Left colon (tissue), 2 donors: ENCODE measurements at regions not wholly inside any gene's neighbourhood (a gene's known extent, or its start where the extent isn't known, plus 50 kb on each side); places are given as distances from the start of the nearest gene placed in this dataset.

Source experiments
- ATAC-seq: fragments of 200-7000 bp; cut with Tn5 transposase; one replicate; pipeline ENCODE4 v1.9.1; 2020; ENCODE audit warnings: mild to moderate bottlenecking, moderate library complexity
- DNase-seq, 2 donors: peaks; one replicate each; pipeline ENCODE4 v3.0.0-alpha.2; 2020
- intact Hi-C, 2 donors: fragments of 100-400 bp; cut with DNase I in 1 of 2; cut with micrococcal nuclease in 1 of 2; formaldehyde crosslinking; loops; one replicate each; pipeline versions ENCODE4 v1.11.2 to v1.14.0; 2022; cut with DNase I, micrococcal nuclease
- donor health status: DM: no; HTN: no; CAD: no.
- donor health status: DM: yes; HTN: yes; CAD: no.

DNA sequence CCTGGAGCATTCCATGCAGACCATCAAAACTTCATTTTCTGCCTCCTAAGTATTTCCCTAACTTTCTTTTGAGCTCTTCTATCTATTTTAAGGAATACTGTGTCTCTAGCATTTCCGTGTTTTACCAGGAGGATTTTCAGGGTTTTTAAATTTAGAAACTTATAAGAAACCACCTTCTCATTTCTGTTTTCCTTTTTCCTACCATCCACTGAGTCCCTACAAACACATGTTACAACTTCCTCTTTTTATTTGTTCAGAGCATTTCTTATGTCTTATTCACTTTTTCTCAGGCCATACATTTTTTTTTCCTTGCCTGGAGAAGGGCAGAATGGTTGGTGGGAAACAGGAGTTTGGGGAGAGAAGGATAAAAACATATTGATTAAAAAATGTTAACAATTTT, 130.0 kb upstream of the BMP5 start:
- intact Hi-C loops = no loop called here
- ATAC-seq (no peak), DNase-seq (no peak)

DNA sequence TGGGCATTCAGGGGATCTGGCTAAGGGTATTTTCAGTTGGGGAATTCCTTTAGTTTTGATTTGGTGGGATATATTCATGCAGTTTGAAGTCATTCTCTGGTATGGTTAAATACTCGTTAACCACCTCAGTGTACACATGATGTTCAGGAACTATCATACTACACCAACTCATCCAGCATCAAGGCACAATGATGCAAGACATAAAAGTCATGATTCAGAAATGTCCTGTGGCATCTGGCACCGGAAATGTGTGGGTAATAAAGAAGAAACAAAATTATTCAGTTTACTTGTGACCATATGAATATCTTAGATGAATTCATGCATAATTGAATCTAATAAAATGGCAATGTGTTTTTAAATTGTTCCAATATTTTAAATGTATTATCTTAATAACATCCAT, 129.0 kb upstream of the BMP5 start:
- intact Hi-C loops = no loop called here
- DNase-seq (no peak), ATAC-seq (no peak)

DNA sequence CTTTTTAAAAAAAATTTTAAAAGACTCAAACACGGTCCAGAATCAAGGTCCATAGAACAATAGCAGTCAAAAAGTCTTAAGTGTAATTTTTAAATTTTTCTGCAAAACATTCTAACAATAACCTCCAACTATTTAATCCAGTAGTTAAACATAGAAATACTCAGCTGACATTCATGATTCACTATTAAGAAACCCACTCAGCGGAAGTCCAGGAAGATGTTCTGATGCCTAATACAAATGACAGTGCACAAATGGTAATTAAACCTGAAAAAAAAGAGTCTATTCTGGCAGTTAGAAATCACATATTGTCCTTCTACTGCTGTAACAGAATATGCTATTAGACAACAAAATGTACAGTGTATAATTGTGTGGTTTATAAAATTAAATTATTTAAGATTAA, 128.2 kb upstream of the BMP5 start:
- intact Hi-C loops = no loop called here
- ATAC-seq = no peak
- DNase-seq = no peak

DNA sequence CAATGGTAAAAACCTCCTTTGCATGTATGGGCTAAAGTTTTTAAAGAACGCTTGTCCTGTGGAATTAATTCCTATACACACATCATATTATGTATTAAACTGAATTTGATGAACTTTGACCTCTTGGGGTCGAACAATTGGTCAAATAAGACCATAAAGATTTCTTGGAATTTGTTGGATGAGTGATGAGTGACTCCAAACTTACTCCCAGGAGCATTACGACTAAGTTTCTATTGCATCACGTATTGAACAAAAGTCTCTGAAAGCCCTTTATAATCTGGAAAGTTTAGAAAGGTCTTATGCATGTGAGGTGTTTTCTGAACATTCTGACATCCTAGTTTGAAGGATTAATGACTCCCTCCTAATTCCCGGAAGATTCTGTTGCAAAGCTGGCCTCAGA, 126.9 kb upstream of the BMP5 start:
- DNase-seq = no peak
- intact Hi-C loops = no loop called here
- no peak for ATAC-seq

DNA sequence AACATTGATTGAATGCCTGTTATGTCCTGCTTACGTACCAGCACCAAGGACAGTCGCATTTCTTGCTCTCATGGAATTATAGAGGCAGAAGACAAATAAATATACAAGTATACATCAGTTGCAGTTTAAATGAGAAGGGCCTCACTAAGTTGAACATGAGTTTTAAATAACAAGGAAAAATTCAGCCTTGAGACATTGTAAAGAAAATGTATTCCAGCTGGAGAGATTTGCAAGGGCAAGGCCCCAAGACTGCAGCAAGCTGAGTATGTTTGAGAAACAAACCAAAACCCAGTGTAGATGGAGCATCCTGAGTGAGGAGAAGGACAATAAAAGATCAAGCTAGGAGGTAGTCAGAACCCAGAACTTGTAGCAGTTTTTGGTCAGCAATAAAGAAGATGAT, 123.2 kb upstream of the BMP5 start:
- no peak for DNase-seq
- no peak for ATAC-seq
- intact Hi-C loops = no loop called here

DNA sequence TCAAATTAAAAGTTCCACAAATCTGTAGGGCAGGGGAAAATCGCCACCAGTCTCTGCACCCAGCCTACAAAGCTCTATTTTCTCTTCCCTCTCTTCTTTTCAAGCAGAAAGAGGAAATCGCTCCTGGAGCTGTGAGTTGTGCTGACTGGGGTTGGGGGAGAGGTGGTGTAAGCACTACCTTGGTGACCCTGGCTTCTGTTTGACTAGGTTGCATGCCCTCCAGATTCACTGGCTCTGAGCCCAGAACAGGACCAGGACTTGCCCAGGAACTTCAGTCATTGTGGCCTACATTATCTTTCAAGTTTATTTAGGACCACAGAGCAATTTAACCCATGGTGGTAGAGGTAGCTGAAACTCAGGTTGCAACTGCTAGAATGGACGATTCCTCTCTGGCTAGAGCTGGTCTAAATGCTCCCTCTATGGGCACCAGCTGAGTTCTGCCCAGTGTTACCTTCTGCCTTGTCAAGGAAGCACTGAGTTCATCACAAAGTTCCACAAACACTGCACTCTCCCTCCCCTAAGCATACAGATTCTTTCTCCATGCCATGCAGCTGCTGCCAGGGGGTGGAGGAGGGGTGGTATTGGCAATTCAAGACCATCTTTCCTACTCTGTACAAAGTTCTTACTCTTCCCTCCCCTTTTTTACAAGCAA, 122.0 kb upstream of the BMP5 start:
- intact Hi-C loops = no loop called here

DNA sequence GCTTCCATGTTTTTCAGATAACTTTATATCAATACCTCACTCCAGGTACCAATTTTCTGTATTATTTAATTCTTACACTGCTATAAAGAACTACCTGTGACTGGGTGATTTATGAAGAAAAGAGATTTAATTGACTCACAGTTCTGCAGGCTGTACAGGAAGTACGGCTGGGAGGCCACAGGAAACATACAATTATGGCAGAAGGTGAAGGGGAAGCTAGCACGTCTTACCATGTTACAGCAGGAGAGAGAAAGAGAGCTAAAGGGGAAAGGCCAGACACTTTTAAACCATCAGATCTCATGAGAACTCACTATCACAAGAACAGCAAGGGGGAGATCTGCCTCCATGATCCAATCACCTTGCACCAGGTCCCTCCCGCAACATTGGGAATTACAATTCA, 119.1 kb upstream of the BMP5 start:
- intact Hi-C loops = no loop called here
- no peak for DNase-seq
- ATAC-seq = no peak

More for the DNA sequence above, 122.0 kb upstream of the BMP5 start:
- ATAC-seq = no peak
- no peak for DNase-seq

DNA sequence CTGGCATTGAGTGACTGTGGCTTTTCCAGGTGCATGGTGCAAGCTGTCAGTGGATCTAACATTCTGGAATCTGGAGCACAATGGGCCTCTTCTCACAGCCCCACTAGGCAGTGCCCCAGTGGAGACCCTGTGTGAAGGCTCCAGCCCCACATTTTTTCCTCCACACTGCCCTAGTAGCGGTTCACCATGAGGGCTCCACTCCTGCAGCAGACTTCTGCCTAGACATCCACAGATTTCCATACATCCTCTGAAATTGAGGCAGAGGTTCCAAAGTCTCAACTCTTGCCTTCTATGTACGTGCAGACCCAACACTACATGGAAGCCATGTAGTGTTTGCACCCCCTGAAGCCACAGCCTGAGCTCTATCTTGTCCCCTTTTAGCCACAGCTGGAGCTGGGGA, 118.0 kb upstream of the BMP5 start:
- DNase-seq (no peak), ATAC-seq (no peak)
- intact Hi-C loops = no loop called here

DNA sequence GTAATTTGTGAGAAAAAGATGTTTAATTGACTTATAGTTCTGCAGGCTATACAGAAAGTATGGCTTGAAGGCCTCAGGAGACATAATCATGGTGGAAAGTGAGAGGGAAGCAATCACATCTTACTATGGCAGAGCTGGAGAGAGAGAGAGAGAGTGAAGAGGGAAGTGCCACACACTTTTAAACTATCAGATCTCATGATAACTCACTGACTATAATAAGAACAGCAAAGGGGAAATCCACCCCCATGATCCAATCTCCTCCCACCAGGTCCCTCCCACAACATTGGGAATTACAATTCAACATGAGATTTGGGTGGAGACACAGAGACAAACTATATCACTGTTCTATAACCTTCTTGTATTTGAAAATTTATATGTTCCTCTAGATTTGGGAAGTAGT, 117.2 kb upstream of the BMP5 start:
- intact Hi-C loops = no loop called here
- ATAC-seq (no peak), DNase-seq (no peak)

DNA sequence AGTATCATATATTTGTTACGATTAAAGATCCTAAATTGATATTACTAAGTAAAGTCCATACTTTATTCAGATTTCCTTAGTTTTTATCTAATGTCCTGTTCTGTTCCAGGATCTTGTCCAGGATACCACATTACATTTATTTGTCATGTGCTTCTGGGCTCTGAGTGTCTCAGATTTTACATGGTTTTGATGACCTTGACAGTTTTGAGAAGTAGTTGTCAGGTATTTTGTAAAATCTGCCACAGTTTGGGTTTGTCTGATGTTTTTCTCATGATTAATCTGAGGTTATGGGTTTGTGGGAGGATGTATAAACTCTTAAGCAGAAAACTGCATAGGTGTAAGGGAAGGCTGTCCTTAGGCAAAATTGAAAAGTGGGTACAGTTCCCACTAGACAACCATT, 109.9 kb upstream of the BMP5 start:
- intact Hi-C loops = loop anchor here in 1 of 2 donors (2.0 kb wide), 1 partner anchor 309 kb away; no protein-coding TSS in a partner anchor
- no peak for DNase-seq
- ATAC-seq = no peak

DNA sequence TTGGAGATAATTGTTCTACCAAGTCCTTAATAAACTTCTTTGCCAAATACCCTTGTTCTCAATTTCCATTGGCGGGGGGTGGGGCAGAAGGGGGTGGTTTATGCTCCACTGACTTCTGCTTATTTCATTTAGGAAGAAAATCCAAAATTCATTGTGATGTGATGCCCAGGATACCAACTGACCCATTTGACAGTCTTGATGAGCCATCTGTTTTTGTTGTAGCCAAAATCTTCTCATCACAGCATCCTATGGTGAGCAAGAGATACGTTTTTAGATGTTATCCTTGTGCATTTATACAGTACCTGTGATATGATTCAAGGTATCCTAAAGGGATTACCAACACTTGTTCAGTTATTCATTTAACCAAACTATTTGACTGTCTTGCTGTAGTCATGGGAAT, 108.5 kb upstream of the BMP5 start:
- ATAC-seq = no peak
- DNase-seq = no peak
- intact Hi-C loops = loop anchor here in 1 of 2 donors (2.0 kb wide), 1 partner anchor 311 kb away; no protein-coding TSS in a partner anchor

DNA sequence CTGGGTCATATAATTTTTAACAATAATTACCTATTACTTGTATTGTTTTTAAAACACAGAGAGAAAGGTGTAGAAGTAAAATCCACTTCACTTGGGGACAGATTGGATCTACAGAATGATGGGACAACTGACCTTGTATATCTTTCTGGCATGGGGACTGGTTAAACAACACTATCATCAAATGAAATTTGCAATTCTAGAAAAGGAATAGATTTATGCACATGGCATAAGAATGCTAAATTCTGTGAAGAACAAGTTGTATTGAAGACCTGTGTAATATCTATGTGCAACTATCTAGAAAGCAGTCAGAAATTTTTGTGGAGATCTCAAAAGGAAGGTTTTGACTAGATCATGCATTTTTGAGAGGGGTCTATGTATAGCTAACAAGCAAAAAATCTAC, 106.3 kb upstream of the BMP5 start:
- intact Hi-C loops = no loop called here
- ATAC-seq = no peak
- no peak for DNase-seq

DNA sequence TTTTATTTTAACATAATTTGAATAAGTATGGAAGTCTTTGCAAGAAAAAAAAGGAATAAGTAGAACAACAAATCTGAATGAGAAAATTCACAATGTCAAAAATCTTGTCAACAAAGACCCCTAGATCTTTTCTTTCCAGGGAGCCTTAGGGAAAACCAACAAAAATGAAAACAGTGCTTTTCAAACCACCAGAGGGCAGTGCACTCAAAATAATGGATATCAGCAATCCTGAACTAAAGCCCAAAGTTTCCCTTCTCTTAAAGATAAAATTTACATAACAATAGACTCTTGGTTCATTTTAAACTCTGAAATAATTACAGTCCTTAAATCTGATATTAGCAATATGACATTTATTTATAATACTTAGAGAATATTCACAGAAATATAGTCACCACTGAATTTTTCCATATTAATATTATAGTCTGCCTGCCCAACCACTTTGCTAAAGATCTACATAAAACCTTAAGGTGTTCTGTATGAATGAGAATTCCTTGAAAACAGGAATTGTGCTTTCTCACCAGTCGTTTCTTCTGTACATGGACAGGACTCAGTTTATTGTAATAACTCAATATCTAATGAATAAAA, 105.3 kb upstream of the BMP5 start:
- no peak for DNase-seq
- ATAC-seq = no peak
- intact Hi-C loops = no loop called here

DNA sequence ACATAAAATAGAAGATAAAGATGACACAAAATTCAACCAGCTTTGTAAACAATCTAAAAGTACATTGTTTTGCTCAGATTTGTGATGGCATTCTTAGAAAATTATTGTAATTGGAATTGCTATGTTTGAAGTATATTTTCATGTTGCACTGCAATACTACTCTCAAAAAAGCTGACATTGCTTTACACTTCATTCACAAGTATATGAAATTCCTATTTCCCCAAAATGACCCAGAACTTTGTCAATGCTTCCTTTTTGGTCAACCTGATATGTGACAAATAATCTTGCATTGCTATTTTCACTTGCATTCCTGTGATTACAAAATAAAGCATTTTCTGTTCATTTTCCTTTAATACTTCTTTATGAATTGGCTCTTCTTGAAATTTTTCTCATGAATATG, 104.1 kb upstream of the BMP5 start:
- no peak for DNase-seq
- intact Hi-C loops = no loop called here
- no peak for ATAC-seq

DNA sequence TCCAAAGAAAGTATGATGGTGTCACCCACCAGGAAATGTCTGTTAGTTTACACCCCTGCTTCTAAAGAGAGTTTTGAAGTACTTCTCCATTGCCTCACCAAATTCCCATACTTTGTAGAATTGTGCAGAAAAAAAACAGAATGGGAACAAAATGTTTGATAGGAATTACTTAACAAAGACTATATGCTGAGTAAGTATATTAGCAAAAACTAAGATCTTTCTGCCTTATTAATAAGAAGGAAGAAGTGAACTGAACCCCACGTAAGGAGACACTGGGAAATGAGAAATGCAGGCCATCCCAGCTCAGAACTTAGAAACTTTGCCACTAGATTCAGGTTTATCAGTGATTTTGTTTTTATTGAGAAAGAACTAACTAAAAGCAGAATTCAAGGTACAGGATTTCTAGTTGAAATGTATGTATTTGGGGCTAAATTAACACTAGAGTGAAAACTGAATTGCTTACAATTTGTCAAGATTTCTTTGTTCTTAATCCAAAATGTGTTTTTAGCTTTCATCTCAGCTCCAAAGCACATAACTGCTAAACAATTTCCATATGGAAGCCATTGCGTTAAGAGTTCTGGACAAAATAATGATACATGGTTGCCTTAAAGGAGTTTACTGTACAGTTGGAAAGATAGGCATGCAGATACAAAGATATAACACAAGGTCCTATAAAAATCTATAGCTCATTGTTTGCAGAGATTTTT, 102.7 kb upstream of the BMP5 start:
- DNase-seq = no peak

DNA sequence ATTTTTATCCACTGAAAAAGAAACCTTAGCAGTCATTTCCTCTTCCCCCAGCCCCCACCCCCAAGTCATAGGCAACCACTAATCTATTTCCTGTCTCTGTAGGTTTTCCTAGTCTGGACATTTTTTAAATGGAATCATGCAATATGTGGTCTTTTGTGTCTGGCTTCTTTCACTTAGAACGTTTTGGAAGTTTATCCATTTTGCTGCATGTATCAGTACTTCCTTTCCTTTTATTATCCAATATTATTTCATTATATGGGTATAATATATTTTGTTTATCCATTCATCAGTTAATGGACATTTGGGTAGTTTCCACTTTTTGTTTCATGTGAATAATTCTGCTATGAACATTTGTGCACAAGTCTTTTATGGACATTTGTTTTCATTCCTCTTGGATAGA, 99.3 kb upstream of the BMP5 start:
- intact Hi-C loops = no loop called here
- DNase-seq (no peak), ATAC-seq (no peak)

More for the DNA sequence above, 102.7 kb upstream of the BMP5 start:
- intact Hi-C loops = no loop called here
- no peak for ATAC-seq

DNA sequence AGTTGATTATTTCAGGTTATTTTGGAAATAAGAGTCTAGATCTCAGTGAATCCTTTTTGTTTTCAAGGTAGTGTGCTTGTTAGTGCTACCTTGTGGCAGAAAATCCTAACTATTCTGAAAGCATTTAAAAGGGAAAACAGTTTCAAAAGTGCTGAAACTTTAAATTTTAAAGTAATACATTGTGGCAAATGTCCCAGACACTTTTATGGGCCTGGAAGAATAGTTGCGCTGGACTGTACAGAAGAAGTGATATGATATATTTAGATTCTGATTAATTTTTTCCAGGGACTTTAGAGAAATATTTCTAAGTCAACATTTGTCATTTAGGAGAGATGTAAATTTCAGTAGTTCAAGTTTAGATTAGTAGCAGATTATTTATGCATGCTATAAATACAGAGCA, 96.7 kb upstream of the BMP5 start:
- DNase-seq (no peak), ATAC-seq (no peak)
- intact Hi-C loops = no loop called here

DNA sequence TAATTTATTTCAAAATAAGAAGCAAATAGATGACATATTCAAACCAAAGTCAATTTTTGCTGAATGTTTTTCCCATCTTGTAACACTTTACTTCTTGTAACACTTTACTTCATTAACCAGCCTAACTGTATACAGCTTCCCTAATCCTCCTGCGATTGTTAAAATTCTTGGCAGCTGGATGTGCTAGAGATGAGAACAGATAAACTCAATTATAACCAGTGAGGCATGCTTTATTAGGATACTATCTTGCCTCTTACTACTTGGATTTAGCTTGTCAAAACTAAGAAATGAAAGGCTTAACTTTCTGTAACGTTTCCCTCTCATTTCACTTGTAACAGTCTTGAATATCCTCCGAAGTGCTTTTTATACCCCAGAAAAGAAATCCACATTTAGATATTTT, 94.1 kb upstream of the BMP5 start:
- no peak for DNase-seq
- intact Hi-C loops = no loop called here
- ATAC-seq = no peak

DNA sequence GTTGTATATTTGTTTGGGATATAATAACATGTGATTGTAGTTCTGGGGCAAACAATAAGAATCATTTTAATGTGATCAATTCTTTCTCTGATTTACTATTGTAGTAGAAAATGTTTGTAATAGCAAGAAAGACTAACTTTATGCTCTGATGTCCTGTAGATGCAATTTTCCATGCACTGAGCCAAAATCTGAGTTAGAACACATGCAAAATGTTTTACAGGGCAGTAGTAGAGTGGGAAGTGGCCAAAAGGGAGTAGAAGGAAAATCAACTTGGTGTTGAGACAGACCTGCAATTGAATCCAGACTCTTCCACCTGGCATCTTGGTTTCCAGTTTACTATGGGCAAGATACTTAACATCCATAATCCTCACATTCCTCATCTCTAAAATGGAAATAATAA, 93.5 kb upstream of the BMP5 start:
- intact Hi-C loops = no loop called here
- DNase-seq = no peak
- no peak for ATAC-seq

DNA sequence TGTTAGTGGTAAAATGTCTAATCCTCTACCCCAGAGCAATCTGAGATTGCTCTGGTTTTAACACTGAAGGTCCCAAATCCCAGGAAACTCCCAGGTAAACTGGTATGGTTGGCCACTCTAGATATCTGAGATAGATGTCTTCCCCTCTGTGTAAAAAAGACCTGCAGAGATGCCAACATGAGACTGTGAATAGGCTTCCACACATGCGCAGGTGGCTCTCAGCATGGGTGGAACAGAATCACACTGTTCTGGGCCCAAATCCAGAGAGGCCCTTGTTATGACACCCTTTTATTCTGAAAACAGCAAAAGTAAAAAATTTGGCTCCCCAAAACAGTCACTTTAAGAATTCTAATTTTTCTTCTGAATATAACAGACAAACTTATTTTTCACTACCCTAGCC, 88.7 kb upstream of the BMP5 start:
- no peak for ATAC-seq
- intact Hi-C loops = no loop called here
- DNase-seq = no peak

DNA sequence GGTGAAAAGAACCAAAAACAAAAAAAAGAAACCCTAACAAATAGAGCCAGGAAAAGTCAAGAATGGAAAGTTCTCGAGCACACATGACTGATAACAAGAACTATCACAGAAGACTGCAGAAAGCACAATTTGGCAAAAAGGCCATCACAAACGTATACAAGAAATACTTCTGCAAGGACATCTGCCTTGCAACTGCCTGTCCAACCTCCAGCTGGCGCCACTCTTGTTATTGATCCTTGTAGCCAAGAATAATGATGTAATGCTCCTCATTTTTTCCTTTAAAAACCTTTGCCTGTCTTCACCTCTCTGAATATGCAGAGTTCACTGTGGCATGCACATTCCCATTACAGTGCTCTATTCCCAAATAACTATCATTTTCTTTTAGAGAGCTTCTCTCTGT, 87.9 kb upstream of the BMP5 start:
- ATAC-seq = no peak
- intact Hi-C loops = no loop called here
- DNase-seq = no peak
